Stomach smooth muscle (tissue), 2 donors: ENCODE measurements at regions not wholly inside any gene's neighbourhood (a gene's known extent, or its start where the extent isn't known, plus 50 kb on each side); places are given as distances from the start of the nearest gene placed in this dataset.
A peak's percentile ranks its signal among the peaks of the same experiment; 100 is the strongest.

Source experiments
- H3K27ac ChIP-seq: one replicate; pipeline ENCODE4 v1.7.0; 2013; ENCODE audit warnings: mild to moderate bottlenecking, low read length, inconsistent platforms
- H3K27me3 ChIP-seq, 2 donors: one replicate each; pipeline ENCODE4 v1.7.0; 2013; ENCODE audit warnings: low read length in 2 of 2; ENCODE audit not compliant: insufficient read depth in 2 of 2, control insufficient read depth in 1 of 2
- H3K36me3 ChIP-seq, 2 donors: one replicate each; pipeline ENCODE4 v1.7.0; 2013; ENCODE audit warnings: low read length in 2 of 2; ENCODE audit not compliant: control insufficient read depth in 2 of 2, insufficient read depth in 2 of 2
- H3K4me1 ChIP-seq: one replicate; pipeline ENCODE4 v1.7.0; 2013; ENCODE audit warnings: low read length; ENCODE audit not compliant: control insufficient read depth, insufficient read depth
- H3K4me3 ChIP-seq, 2 donors: one replicate each; pipeline ENCODE4 v1.7.0; 2013; ENCODE audit warnings: low read length in 2 of 2
- H3K9ac ChIP-seq, 2 donors: one replicate each; pipeline ENCODE4 v1.7.0; 2013; ENCODE audit warnings: low read length in 2 of 2, mild to moderate bottlenecking in 1 of 2
- H3K9me3 ChIP-seq, 2 donors: one replicate each; pipeline ENCODE4 v1.7.0; 2013; ENCODE audit warnings: low read length in 2 of 2; ENCODE audit not compliant: control insufficient read depth in 2 of 2
- donor health status: healthy.
- donor health status: Pancreatic carcinoma.

GRCh38 chr1:186620566-186621350 lies 59.5 kb downstream of the PTGS2 start:
- H3K4me3 ChIP-seq: no peak overlapping the region
- no peak overlapping the region for H3K9ac ChIP-seq
- no peaks in the 10 kb centered on the region for H3K9me3 ChIP-seq
- H3K27ac ChIP-seq: peak overlapping the region; percentile 11
- H3K27me3 ChIP-seq: no peaks in the 10 kb centered on the region
- H3K4me1 ChIP-seq: peaks cover 13% of the 10 kb centered on the region
- no peaks in the 10 kb centered on the region for H3K36me3 ChIP-seq

- Histone ChIP-seq H3K27ac (no peak overlapping the region), H3K4me3 (peak overlapping the region in 1 of 2 donors; percentile 69), H3K9ac (no peak overlapping the region)
Observed at GRCh38 chr1:186618401-186619170, 61.6 kb downstream of the PTGS2 start.

GRCh38 chr1:186617926-186618325 lies 62.3 kb downstream of the PTGS2 start:
- H3K4me3 ChIP-seq: peak overlapping the region in 1 of 2 donors; percentile 69
- no peaks in the 10 kb centered on the region for H3K27me3 ChIP-seq
- H3K4me1 ChIP-seq: peaks cover 11% of the 10 kb centered on the region
- H3K27ac ChIP-seq: no peak overlapping the region
- no peaks in the 10 kb centered on the region for H3K36me3 ChIP-seq
- no peaks in the 10 kb centered on the region for H3K9me3 ChIP-seq
- no peak overlapping the region for H3K9ac ChIP-seq

More at GRCh38 chr1:186618401-186619170, 61.6 kb downstream of the PTGS2 start:
- Histone ChIP-seq H3K9me3 (no peaks in the 10 kb centered on the region), H3K36me3 (no peaks in the 10 kb centered on the region), H3K27me3 (no peaks in the 10 kb centered on the region), H3K4me1 (peaks cover 13% of the 10 kb centered on the region)

- Histone ChIP-seq H3K36me3 (no peaks in the 10 kb centered on the region), H3K9ac (no peak overlapping the region), H3K27ac (no peak overlapping the region), H3K9me3 (no peaks in the 10 kb centered on the region), H3K4me3 (no peak overlapping the region), H3K4me1 (peaks cover 8% of the 10 kb centered on the region), H3K27me3 (no peaks in the 10 kb centered on the region)
Observed at GRCh38 chr1:186616511-186616910, 63.7 kb downstream of the PTGS2 start.

DNA sequence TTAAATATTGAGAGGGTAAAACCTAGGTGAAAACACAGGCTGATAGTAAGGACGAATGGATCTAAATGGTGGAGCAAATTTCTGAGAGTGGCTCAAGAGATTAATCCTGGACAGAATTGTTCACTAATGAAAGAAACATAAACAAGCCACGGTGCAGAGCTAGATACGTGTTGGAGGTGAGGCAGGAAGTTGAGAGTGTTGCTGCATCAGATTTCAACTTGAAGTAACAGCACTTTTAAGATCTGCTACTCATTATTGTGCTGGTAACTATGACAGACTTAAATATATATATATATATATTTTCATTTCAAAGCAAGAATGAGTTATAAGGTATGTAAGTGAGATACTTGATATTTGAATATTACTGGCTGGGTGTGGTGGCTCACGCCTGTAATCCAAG lies 64.9 kb downstream of the PTGS2 start:
- Histone ChIP-seq H3K27ac (no peak overlapping the region), H3K4me1 (peaks cover 6% of the 10 kb centered on the region), H3K9ac (no peak overlapping the region), H3K36me3 (no peaks in the 10 kb centered on the region), H3K9me3 (no peaks in the 10 kb centered on the region), H3K4me3 (no peak overlapping the region), H3K27me3 (no peaks in the 10 kb centered on the region)

GRCh38 chr1:186611156-186611555 lies 69.1 kb downstream of the PTGS2 start:
- Histone ChIP-seq H3K9me3 (no peaks in the 10 kb centered on the region), H3K4me1 (peaks cover 3% of the 10 kb centered on the region), H3K27ac (no peak overlapping the region), H3K4me3 (no peak overlapping the region), H3K9ac (no peak overlapping the region), H3K27me3 (no peaks in the 10 kb centered on the region), H3K36me3 (no peaks in the 10 kb centered on the region)

- Histone ChIP-seq H3K4me3 (no peak overlapping the region), H3K4me1 (peaks cover 3% of the 10 kb centered on the region), H3K36me3 (no peaks in the 10 kb centered on the region), H3K9ac (no peak overlapping the region), H3K27ac (no peak overlapping the region), H3K9me3 (no peaks in the 10 kb centered on the region), H3K27me3 (no peaks in the 10 kb centered on the region)
Observed at GRCh38 chr1:186609183-186609582, 71.0 kb downstream of the PTGS2 start.

DNA sequence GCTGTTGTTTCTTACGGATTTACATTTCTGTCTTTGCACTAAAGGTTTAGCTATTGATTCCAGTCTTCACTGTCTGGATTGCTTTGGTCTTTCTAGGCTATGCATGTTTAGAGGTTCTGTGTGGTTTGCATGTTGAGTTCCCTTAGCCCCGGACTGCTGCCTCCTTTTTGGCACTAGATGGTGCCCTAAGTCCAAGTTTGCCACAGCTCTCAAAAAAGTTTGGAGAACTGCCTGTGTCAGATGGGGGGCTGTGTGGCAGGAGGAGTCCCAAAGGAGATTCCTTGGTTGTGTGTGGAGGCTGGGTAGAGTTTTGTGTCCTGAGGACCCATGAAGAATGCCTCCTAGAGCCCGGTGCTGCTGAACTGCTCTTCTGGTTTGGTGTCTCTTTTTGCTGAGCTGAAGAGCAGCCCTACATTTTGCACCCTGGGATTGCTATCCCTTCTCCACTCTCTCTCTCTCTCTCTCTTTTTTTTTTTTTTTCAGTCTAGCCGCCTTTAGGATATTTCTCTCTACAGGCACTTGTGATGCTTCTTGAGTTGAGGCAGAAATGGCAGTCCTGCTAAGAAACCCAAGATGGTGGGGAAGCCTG lies 74.4 kb downstream of the PTGS2 start:
- Histone ChIP-seq H3K27ac (no peak overlapping the region), H3K9ac (no peak overlapping the region), H3K27me3 (no peaks in the 10 kb centered on the region), H3K4me3 (peak overlapping the region in 1 of 2 donors; percentile 20), H3K4me1 (peaks cover 3% of the 10 kb centered on the region), H3K36me3 (no peaks in the 10 kb centered on the region), H3K9me3 (no peaks in the 10 kb centered on the region)

- no peak overlapping the region for H3K9ac ChIP-seq
- no peak overlapping the region for H3K27ac ChIP-seq
- no peaks in the 10 kb centered on the region for H3K4me1 ChIP-seq
Observed at GRCh38 chr1:186595969-186596368, 84.3 kb downstream of the PTGS2 start.

GRCh38 chr1:186578325-186579016 lies 101.8 kb downstream of the PTGS2 start:
- Histone ChIP-seq H3K4me1 (no peaks in the 10 kb centered on the region), H3K27ac (no peak overlapping the region)

More at GRCh38 chr1:186595969-186596368, 84.3 kb downstream of the PTGS2 start:
- no peak overlapping the region for H3K4me3 ChIP-seq
- peaks cover 0 to 5% of the 10 kb centered on the region in 2 donors for H3K9me3 ChIP-seq
- no peaks in the 10 kb centered on the region for H3K27me3 ChIP-seq
- no peaks in the 10 kb centered on the region for H3K36me3 ChIP-seq

More at GRCh38 chr1:186578325-186579016, 101.8 kb downstream of the PTGS2 start:
- H3K9me3 ChIP-seq: no peaks in the 10 kb centered on the region
- no peaks in the 10 kb centered on the region for H3K36me3 ChIP-seq
- no peak overlapping the region for H3K4me3 ChIP-seq
- H3K9ac ChIP-seq: no peak overlapping the region
- no peaks in the 10 kb centered on the region for H3K27me3 ChIP-seq
